HUDEP-2 (cell line): ENCODE measurements at regions not wholly inside any gene's neighbourhood (a gene's known extent, or its start where the extent isn't known, plus 50 kb on each side); places are given as distances from the start of the nearest gene placed in this dataset.

Experiments
- DNase-seq, 76 experiments: peaks; one replicate each; lab custom pipeline; 2025; ENCODE audit not compliant: unreplicated experiment in 76 of 76; lab: John Stamatoyannopoulos, UW

GRCh38 chr22:49432211-49432896 is 395.3 kb downstream of the BRD1 start:
- DNase-seq: no peak

- no peak for DNase-seq
These were observed 396.1 kb downstream of the BRD1 start for GRCh38 chr22:49431551-49431950.

- DNase-seq: peak in 1 of 76 experiments; percentile 3
These were observed 398.6 kb downstream of the BRD1 start for GRCh38 chr22:49429066-49429465.

- no peak for DNase-seq
These were observed 399.7 kb downstream of the BRD1 start for GRCh38 chr22:49427941-49428340.

DNA sequence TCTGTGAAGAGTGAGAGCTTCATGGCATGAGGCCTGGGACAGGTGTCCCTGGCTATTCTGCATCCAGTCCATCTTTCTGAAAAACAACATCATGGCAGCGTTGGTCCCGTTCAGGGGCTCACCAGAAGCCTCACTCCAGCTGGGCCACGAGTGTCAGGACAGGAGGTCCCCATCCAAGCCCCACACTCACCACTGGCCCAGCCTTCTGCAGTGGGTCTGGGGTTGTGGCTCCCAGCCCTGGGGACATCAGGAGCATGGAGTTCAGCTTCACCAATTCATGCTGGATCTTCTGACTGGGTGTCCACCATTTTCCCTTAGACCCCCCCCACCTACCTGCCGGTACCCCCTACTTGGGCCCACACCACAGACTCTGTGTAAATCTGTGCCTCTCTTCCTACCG is 400.3 kb downstream of the BRD1 start:
- no peak for DNase-seq

DNA sequence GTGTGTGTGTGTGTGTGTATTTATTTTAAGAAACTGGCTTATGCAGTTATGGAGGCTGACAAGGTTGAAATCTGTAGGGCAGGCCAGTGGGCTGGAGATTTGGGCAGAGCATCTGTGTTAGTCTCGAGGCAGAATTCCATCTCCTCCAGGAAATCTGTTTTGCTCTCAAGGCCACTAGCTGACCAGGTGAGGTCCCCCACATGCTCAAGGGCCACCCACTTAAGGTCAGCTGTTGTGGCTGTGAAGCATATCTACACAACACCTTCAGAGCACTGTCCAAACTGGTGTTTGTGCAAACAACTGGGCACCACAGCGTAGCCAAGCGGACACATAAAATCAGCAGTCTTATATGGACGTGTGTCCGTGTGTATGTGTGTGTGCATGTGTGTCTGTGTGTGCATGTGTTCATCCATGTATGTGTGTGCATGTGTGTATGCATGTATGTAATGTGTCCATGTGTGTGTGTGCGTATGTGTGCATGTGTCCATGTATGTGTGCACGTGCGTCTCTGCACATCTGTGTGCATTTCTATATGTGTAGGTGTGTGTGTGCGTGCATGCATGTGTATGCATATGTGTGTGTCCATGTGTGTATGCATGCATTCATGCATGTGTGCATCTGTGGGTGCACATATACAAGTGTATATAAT is 400.9 kb downstream of the BRD1 start:
- DNase-seq: no peak

DNA sequence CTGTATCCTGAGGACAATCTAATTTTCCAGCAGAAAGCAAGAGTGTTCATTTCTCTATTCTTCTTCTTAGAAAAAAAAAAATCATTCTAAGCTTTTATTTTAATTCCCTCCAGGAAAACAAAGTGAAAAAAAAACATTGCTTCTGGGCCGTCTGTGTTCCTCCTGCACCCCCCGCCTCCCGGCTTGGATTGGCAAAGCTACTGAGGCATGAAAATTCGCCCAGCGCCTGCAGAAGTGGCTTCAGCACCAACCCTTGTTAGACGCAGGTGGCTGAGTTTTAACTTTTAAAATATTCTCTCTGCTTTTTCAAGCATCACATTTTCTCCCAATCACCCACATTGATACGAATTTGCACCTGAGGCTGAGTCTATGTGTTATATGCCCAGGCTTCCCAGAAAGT is 401.6 kb downstream of the BRD1 start:
- no peak for DNase-seq

GRCh38 chr22:49425356-49425755 is 402.3 kb downstream of the BRD1 start:
- no peak for DNase-seq

DNA sequence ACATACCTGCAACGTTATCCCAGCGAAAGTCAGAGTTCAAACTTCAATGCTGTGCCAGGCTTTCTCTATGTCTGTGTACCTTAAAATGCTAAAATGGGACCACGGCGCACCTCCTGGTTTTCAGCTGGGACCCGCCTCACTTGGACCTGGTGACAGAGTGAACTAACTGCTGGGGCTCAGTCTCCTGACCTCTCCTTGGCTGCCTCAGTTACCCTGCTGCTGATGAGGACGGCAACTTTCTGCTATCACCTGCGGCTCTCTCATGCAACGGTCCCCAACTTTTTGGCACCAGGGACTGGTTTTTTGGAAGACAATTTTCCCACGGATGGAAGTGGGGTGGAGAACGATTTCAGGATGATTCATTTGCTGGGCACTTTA is 402.8 kb downstream of the BRD1 start:
- no peak for DNase-seq

- DNase-seq: no peak
These were observed 404.5 kb downstream of the BRD1 start for GRCh38 chr22:49423125-49423650.

- no peak for DNase-seq
These were observed 405.0 kb downstream of the BRD1 start for GRCh38 chr22:49422701-49423100.

- no peak for DNase-seq
These were observed 407.0 kb downstream of the BRD1 start for GRCh38 chr22:49420651-49421050.

- DNase-seq: no peak
These were observed 408.0 kb downstream of the BRD1 start for GRCh38 chr22:49419661-49420060.

DNA sequence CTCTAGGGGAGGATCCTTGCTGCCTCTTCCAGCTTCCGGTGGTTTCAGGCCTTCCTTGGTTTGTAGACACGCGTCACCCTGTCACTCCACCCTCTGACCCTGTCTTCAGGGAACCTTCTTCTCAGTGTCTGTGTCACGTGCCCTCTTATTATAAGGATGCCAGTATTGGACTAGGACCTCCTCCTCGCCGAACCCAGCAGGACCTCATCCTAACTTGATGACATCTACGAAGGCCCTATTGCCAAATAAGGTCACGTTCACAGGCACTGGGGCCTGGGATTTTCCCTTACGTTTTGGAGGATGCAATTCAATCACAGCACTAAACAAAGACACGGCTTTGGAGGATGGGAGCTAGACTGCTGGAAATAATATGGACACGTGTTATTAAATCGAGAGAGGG is 408.7 kb downstream of the BRD1 start:
- DNase-seq: no peak

- DNase-seq: no peak
These were observed 409.3 kb downstream of the BRD1 start for GRCh38 chr22:49418341-49418894.

DNA sequence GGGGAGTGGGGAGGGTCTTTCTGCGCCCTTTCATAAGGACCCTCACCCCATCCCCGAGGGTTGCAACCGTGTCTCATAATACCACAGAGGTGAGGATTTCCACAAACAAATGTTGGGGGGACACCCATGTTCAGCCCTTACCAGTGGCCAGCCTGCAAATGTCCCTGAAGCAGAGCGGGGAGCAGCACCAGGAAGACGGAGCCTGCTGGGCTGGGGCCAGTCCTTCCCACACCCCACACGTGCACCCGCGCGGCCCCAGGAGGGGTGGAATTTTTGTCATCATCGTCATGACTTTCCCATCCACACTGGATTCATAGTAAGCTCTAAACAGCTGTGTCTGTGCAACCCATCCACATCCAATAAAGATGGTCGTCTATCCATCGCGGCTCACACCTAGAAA is 409.8 kb downstream of the BRD1 start:
- no peak for DNase-seq

- DNase-seq: no peak
These were observed 410.3 kb downstream of the BRD1 start for GRCh38 chr22:49417326-49417725.

GRCh38 chr22:49415151-49415951 is 412.3 kb downstream of the BRD1 start:
- DNase-seq: no peak

- DNase-seq: no peak
These were observed 414.1 kb downstream of the BRD1 start for GRCh38 chr22:49413551-49413950.

DNA sequence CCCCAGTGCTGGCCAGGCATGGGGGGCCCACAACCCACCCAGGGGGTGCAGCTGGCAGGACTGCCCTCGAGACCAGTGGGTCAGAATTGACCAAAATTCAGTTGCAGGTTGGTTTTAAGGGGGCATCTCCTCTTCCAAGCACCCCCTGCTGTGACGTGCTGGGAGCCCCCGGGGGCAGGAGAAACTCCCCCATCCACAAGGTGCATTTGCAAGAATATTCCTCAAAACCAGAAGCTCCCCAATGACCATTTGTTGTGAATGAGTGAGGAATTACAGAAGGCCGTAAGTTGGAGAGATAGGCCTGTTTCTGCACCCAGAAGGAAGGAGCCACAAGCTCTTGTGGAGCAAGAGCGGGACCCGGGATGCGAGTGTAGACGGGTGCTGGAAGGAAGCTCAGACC is 414.5 kb downstream of the BRD1 start:
- no peak for DNase-seq

DNA sequence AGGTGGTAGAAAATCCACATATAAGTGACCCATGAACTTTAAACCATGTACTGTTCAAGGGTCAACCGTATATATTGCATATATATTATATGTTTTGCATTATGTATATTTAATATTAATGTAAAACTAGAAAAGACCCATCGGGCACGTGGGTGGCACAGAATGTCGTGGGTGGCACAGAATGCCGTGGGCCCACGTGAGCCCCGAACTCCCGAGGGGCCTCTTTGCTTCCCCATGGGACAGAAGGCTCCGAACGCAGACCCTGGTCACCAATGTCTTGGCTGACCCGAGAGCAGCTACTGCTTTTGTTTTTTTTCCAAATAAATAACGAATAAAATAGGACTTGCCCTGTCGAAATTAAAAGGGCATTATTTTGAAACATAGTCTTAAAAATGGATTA is 415.4 kb downstream of the BRD1 start:
- DNase-seq: no peak
